ENCODE measurements at regions not wholly inside any gene's neighbourhood (a gene's known extent, or its start where the extent isn't known, plus 50 kb on each side); places are given as distances from the start of the nearest gene placed in this dataset.

GRCh38 chr4:37530451-37530850, 155.7 kb downstream of the RELL1 start:
- TF ChIP-seq, protein P1, sequence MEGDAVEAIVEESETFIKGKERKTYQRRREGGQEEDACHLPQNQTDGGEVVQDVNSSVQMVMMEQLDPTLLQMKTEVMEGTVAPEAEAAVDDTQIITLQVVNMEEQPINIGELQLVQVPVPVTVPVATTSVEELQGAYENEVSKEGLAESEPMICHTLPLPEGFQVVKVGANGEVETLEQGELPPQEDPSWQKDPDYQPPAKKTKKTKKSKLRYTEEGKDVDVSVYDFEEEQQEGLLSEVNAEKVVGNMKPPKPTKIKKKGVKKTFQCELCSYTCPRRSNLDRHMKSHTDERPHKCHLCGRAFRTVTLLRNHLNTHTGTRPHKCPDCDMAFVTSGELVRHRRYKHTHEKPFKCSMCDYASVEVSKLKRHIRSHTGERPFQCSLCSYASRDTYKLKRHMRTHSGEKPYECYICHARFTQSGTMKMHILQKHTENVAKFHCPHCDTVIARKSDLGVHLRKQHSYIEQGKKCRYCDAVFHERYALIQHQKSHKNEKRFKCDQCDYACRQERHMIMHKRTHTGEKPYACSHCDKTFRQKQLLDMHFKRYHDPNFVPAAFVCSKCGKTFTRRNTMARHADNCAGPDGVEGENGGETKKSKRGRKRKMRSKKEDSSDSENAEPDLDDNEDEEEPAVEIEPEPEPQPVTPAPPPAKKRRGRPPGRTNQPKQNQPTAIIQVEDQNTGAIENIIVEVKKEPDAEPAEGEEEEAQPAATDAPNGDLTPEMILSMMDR (optimal IDR thresholded peaks at IDR 0.05 in 1 of 3, IDR thresholded peaks at IDR 0.05 in 1 of 3, conservative IDR thresholded peaks at IDR 0.05 in 1 of 3; ENCODE audit: extremely low read depth in 1 of 3, insufficient read depth in 2 of 3, low read length in 3 of 3): no peak
- TF ChIP-seq EZH2 (IDR thresholded peaks at IDR 0.05; ENCODE audit: low read length): no peak
